ENCODE measurements at regions not wholly inside any gene's neighbourhood (a gene's known extent, or its start where the extent isn't known, plus 50 kb on each side); places are given as distances from the start of the nearest gene placed in this dataset.

DNA sequence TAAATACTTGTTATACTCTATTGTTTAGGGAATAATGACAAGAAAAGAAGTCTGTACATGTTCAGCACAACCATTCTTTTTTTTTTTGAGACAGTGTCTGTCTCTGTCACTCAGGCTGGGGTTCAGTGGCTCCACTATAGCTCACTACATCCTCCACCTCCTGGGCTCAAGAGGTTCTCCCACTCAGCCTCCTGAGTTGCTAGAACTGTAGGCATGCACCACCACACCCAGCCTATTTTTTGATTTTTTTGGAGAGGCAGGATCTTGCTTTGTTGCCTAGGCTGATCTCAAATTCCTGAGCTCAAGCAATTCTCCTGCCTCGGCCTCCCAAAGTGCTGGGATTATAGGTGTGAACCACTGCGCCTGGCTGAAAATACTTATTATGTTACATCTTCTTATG is 250.0 kb downstream of the MIAT start (continued):
- no peak for TF ChIP-seq RBBP5 (IDR thresholded peaks at IDR 0.05; ENCODE audit: borderline replicate concordance, low read depth, low read length)
- no peak for TF ChIP-seq CBX5 (IDR thresholded peaks at IDR 0.05; ENCODE audit: low read depth, low read length)
- no peak for TF ChIP-seq GTF2F1 (IDR thresholded peaks at IDR 0.05; ENCODE audit: borderline replicate concordance, low read depth, low read length)

Data from H1 (cell line).